IMR-90 (cell line): ENCODE measurements at regions not wholly inside any gene's neighbourhood (a gene's known extent, or its start where the extent isn't known, plus 50 kb on each side); places are given as distances from the start of the nearest gene placed in this dataset.

Source experiments
- BHLHE40 ChIP-seq: fragments of 150-350 bp; IDR thresholded peaks from 2 replicates; pipeline ENCODE4 v1.6.1; 2016; ENCODE audit warnings: mild to moderate bottlenecking, low read depth, low read length
- CTCF ChIP-seq: conservative IDR thresholded peaks from 2 replicates; pipeline ENCODE4 v1.5.1; 2012; ENCODE audit warnings: mild to moderate bottlenecking, low read depth, low read length, improper control_type of control experiment
- POLR2A ChIP-seq: IDR thresholded peaks from 2 replicates; pipeline ENCODE4 v1.6.1; 2012; ENCODE audit warnings: mild to moderate bottlenecking, low read depth, low read length
- RFX5 ChIP-seq: IDR thresholded peaks from 2 replicates; pipeline ENCODE4 v1.8.0; 2012; ENCODE audit warnings: low read depth, mild to moderate bottlenecking, low read length, moderate library complexity
- SMC3 ChIP-seq: fragments of 150-350 bp; IDR thresholded peaks from 2 replicates; pipeline ENCODE4 v1.6.1; 2016; ENCODE audit warnings: low read depth, mild to moderate bottlenecking, antibody characterized with exemption, low read length, moderate library complexity
- USF2 ChIP-seq: fragments of 150-350 bp; IDR thresholded peaks from 2 replicates; pipeline ENCODE4 v1.6.1; 2017; ENCODE audit warnings: mild to moderate bottlenecking, antibody characterized with exemption, low read length, low read depth
- TF ChIP-seq, protein P1 (sequence below): fragments of 150-350 bp; IDR thresholded peaks from 2 replicates; pipeline ENCODE4 v1.6.1; 2016; ENCODE audit warnings: low read depth, mild to moderate bottlenecking, low read length, moderate library complexity, borderline replicate concordance

GRCh38 chr4:117898496-117898895 is 135.8 kb upstream of the NDST3 start:
- TF ChIP-seq CTCF (no peak), RFX5 (no peak), USF2 (no peak), SMC3 (no peak), POLR2A (no peak), BHLHE40 (no peak)
- TF ChIP-seq, protein P1, sequence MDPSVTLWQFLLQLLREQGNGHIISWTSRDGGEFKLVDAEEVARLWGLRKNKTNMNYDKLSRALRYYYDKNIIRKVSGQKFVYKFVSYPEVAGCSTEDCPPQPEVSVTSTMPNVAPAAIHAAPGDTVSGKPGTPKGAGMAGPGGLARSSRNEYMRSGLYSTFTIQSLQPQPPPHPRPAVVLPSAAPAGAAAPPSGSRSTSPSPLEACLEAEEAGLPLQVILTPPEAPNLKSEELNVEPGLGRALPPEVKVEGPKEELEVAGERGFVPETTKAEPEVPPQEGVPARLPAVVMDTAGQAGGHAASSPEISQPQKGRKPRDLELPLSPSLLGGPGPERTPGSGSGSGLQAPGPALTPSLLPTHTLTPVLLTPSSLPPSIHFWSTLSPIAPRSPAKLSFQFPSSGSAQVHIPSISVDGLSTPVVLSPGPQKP: no peak
